Hematopoietic multipotent progenitor cell treated with erythropoietin and hydrocortisone succinate and interleukin-3 and kit ligand, for 6 days (in vitro differentiated cells): ENCODE measurements at regions not wholly inside any gene's neighbourhood (a gene's known extent, or its start where the extent isn't known, plus 50 kb on each side); places are given as distances from the start of the nearest gene placed in this dataset.

Source experiments
- DNase-seq: peaks from one replicate; pipeline ENCODE4 v3.0.0-alpha.2; 2015

DNA sequence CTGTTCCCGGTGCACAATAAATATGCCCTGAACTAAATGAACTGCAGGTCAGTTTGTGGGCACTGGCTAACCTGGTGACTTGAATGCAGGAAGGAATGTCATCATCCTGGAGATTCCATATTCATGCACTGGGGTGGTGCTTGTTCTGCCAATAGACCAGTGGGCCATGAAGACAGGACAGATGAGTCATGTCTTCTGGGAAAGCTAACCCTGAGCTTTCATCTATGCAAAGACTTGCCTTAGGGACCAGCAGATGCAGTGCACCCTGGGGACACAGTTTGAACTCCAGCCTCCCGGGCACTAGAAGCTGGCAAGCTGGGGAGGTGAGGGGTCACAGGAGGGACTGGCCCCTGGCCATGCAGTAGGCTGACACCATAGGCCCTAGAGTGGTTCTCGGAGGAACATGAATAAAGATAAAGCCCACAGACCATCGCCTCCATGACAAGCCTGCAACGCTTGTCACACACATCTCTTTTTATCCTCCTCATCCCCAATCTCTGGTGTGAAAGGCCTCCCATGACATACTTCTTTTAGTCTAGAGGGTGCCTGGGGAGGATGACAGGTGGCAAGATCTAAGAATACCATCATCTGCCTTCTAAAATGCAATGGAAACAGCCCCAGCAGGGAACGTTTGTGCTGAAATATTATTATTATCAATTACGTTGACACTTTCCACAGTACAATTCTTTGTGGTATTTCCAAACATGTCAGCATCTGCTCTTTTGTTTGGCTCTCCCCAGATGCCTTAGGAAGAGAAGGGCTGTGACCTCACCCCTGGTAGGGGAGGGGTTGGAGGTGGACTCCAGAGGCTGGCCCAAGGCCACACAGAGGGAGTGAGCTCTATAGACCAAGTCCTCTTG is 267.4 kb upstream of the RAB6C start:
- no peak for DNase-seq

DNA sequence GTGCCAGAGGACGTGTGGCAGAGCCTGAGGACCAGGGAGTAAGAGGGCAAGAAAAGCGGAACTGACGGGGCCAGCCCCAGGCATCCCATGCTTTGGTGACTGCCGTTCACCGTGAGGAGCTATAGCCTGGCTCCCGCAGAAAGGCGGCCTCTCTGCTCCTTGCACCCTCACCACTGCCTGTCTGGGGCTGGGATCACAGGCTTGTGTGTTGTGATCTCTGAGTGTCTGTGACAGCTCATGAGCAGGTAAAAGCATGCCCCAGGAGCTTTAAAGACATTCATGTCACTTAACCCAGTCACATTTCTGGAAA is 266.8 kb upstream of the RAB6C start:
- DNase-seq: no peak

DNA sequence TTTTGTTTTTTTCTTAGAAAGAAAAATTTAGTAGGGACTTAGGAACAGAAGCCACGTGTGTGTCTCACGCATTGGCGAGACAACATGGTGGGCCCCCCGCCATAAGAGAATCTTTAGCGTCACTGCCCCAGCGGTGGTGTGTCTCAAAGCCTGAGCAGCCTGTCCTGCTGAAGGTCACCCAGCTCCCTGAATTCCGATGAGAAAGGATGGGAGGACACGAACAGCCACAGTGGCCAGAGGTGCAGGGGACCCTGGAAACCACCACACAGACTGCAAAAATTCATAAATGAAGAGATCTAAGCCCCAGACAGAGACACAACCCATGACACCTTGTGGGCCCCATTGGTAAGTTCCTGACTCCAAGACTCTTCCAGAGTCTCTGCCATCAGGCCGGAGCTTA is 266.1 kb upstream of the RAB6C start:
- DNase-seq: no peak

DNA sequence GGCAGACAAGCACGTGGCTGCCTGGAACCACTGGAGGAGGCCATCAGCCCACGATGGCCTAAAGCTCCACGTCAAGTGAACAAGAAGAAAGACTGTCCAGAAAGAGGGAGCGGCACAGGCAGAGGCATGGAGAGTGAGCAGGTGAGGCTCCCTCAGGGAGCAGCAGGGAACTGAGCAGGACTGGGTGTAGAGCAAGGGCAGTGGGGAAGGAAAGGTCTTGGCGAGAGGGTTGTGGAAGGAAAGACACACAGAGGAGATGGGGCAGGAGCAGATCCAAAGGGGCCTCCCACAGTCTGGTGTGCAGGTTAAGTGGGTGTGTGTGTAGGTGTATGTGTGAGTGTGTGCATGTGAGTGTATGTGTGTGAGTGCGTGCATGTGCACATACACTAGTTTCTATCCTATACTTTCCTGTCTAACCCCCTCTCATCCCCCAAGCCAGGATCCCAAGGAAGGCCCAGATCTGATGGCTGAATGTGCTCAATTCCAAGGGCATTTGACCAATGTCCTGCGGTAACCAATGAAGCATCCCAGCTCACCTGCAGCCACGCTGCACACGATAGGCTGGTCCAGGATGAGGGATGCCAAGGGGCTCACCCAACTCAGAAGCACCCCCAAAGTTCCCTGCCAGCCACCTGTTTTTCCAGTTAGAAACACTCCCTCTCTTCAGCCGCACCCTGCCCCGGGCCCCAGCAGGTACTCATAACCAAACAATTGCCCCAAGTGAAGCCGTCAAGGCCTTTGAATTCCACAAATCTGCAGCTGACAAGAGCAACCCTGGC is 262.5 kb upstream of the RAB6C start:
- no peak for DNase-seq

DNA sequence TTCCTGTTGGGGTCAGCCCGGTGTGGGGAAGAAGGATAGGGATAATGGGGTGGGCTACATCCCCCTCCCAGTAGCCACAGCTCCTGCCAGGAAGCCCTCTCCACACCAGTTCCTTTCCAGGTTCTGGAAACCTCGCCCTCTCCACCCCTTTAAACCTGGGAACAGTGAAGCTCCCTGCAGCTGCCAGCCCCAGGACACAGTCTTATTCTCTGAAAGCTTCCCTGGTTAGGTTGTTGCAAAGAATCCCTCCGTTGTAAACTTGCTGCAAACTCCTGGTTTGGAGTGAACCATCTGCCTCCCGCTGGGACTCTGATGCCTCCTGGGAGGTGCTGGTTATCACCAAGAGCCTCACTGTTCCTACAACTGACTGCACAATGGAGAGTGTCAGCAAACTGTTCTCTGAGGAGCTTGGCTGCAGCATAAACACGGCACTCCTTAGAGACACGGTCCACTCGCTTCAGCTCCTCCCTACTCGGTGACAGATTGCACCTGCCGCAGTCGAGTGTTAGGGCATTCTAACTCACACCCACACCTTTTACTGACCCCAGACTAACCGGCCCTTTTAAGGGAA is 261.8 kb upstream of the RAB6C start:
- DNase-seq: no peak

DNA sequence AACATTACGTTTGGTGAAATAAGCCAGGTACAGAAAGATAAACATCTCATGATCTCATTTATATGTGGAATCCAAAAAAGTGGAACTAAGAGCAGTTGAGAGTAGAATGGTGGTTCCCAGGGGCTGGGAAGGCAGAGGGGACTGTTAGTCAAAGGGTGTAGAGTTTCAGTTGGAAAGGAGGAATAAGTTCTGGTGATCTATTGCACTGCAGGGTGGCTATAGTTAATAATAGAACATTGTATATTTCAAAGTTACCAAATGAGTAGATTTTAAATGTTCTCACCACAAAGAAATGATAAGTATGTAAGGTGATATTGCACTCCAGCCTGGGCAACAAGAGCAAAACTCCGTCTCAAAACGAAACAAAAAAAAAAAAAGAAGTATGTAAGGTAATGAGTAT is 260.1 kb upstream of the RAB6C start:
- no peak for DNase-seq

DNA sequence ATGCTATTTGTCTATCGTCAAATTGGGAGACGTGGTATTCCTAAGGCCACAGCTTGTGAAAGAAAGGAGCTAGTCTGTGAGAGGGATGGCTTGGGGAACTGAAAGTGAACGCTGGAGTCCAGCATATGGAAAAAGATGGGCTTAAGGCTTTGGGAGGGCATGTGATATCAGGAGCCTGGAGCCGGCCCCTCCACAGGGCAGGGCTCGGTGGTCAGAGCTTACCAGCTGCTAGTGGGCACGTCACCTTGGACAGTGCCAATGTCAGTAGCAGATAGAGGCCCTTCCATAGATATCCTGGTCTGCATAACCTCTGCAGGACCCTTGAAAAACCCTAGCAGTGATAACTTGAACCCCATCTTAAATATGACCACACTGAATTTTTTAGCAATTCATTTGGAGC is 259.1 kb upstream of the RAB6C start:
- no peak for DNase-seq

DNA sequence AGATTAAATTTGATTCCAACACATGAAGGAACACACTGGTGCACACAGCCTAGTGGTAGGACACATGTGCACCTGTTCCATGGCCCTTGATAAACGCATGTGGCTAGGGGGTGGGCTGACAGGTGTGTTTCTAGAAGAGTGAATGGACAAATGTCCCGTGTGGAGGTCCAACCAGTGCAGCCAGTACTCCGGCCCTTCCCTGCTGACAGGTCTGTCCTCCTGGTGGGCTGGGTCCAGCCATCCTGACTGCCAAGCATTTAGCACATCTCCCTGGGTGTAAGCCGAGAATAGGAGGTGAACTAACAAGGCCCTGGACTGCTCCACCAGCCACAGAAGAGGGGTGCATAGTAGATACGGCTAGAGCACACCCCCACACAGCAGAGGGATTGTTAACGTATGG is 258.7 kb upstream of the RAB6C start:
- DNase-seq: no peak

DNA sequence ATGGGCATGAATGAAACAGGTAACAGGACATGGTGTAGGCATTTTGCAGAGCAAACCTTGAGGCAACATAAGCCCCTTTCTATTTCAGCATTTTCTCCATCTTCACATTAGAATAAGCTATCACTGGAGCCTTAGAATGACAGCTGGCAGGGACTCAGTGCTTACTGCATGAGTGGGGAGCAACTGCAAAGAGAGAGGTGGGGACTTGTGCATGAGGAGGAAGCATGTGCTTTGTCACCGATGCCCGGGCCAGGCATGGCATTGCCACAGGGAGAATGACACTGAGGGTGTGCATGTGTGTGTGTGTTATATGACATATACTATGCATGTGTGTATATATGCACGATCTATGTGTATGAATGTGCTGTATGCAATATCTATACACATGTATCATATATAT is 258.2 kb upstream of the RAB6C start:
- DNase-seq: no peak

DNA sequence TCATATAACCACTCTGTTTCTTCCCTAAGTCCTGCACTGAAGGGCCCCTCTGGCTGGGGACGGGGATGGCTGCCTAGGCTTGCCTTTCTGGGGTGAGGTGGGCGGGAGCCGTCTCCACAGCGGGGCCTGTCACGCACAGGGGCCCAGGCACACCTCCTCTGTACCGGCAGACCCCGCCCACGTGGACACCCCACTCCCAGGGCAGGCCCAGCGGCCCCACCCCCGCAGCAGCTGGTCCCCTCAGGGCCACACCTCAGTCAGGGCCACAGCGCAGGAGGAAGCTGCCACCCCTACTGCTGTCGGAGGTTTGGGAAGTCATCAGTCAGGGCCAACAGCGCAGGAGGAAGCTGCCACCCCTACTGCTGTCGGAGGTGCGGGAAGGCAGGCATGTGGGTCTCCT is 257.6 kb upstream of the RAB6C start:
- DNase-seq: peak; percentile 1

DNA sequence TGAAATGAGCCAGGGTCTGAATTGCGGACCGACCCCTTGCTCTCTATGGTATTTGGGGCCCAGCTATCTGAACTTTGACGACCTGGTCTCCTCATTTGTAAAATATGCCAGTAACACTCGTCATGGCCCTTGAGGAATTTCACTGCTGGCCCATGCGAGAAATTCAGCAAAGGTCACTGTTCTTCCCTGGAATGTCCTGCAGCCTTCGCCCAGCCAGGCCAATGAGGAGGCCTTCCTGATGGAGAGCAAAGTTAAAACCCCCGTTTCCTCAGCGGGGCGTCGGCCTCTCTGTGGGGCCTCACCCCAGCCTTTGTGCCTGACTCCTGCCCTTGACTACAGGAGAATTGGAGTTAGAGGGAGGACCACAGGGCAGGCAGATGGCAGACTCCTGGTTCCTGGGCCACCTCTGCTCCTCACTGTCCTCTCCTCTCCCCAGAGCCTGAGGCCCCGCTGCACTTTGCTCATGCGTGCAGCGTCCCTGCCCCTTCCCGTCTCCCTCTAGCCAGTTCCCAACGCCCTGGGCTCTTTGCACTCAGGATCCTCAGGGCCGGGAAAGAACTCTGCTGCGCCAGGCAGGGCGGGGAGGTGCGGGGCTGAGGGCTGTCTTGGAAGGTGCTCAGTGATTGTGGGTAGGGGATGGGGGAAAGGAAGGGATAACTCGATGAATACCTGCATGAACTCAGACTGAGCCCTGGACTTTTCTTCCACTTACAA is 257.0 kb upstream of the RAB6C start:
- no peak for DNase-seq

DNA sequence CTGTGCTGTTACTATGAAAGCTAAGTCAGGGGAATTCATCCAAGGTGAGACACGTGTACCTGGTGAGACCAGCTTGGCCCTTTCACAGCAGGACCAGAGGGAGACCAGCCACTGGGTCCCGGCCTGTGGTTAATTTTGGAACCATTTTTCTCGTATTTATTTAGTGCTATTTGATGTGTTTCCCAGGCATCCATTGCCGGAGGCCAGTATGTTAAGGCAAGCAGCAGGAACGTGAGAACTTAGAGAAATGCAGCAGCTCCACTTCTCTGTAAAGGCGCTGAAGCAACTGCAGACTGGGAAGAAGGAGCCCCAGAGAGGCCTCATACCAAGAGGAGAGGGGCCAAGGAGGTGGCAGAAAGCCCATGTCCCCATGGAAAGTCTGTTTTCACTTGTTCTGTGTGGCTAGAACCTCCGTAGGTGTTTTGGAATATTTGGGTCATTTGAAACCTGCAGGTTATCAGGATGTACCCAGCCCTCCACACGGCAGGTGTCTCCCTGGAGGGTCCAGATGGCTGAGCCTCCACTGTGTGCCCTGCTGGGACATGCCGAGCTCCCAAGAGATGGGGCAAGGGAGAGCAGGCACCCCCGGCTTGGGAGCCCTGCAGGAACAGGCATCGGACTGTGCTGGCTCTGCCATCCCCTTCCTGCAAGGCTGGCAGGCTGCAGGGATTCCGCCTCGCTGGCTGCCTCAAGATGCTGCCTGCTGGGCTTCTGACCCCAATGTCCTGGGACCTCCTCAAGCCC is 256.0 kb upstream of the RAB6C start:
- DNase-seq: no peak

DNA sequence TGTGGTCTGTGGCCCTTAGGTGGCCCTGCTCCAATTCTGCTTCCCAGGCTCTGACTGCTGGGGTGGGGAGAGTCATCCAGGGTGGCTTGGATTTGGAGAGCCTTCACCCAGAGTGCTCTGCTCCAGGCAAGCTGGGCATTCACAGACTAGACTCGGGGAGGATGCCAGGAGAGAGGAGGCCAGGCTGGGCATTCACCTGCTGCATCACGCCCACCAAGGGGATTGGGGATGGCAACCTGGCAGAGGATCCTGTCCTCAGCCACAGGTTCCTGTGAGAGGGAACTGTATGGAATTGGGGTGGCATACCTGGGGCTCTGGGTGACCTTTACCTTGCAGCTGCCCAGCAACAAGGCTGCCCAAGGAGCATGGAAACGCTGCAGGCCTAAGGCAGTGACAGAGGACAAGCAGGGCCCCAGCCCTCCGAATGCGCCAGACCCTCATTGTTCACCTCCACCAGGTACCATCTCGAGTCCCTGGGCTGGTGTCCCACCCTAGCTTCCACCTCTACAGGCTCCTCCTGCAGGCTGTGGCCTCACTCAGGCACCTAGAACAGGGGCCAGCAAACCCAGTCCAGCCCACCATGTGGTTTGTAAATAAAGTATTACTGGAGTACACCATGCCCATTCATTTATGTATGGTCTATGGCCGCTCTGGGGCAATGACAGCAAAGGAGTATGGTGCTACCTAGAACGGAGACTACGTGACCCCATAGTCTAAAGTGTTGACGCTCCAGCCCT is 255.3 kb upstream of the RAB6C start:
- DNase-seq: no peak

DNA sequence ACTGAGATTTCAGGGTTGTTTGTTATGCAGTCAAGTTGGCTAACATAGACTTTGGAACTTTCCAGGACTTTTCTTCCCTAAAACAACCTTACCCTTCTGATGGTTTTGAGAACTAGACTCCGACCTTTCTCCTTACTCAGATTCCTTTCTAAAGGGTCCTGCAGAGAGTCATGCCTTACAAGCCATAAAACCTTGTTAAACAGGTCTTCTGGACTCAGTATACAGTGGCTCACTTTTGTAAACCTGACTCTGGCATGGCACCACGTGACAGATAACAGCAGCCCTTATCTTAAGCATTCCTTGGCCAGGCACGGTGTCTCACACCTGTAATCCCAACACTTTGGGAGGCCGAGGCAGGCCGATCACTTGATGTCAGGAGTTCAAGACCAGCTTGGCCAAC is 253.2 kb upstream of the RAB6C start:
- DNase-seq: no peak

DNA sequence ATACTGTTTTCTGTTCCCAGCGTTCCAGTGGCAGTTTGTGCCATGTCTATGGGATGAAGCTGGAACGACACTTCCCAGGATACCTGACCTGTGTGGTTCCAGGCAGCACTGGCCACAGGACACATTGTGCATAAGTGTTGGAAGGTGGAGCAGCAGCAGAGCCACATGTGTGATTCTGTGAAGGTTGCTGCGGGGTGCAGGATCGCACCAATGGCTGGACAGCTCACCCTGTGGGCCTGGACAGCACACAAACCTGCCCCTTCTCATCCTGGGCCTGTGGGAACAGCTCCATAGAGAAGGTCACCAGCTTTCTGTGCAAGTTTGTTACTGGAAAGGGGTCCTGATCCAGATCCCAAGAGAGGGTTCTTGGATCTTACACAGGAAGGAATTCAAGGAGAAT is 252.2 kb upstream of the RAB6C start:
- no peak for DNase-seq

DNA sequence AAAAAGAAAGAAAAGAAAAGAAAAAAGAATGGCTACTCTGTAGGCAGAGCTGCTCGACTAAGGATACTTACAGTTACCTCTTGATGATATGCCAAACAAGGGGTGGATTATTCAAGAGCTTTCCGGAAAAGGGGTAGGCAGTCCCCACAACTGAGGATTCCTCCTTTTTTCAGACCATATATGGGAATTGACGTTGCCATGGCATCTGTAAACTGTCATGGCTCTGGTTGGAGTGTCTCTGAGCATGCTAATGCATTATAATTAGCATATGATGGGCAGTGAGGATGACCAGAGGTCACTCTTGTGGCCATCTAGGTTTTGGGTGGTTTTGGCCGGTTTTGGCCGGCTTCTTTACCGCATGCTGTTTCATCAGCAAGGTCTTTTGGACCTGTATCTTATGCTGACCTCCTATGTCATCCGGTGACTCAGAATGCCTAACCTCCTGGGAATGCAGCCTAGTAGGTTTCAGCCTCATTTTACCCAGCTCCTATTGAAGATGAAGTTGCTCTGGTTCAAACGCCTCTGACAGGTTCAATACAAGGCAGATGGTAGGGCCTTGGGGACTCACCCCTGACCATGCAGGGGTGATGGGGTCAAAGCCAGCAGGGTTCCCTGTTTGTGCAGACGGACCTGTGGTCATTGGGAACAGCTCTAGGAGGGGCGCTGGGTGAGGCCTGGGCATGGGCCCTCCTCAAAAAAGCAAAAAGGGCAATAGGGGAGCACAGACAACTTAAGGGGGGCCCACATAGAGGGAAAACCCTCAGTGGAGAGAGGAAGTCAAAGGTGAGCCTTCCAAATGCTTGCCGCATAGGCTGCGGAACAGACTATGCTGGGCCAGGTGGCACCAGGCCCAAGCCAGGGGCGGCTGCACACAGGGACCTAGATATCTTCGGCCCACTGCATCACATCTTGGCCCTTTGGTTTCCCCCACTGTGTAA is 251.2 kb upstream of the RAB6C start:
- DNase-seq: no peak

DNA sequence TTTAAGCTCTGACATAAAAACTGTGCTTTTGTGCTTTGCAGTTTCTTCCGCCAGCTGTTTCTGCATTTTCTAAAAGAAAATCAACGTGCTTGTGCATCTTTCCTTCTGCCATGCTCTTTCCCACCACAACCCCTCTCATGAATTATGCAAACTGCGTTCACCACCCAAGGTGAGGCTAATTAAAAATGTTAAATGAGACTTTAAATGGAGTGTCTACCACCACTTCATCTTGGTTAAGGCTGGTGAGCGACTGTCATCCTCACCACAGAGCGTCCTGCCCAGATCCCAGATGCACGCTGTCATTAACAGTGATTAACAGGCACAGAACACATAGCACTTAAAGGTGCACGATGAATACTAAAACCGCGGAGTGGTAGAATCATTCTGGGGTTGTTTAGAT is 250.5 kb upstream of the RAB6C start:
- no peak for DNase-seq

DNA sequence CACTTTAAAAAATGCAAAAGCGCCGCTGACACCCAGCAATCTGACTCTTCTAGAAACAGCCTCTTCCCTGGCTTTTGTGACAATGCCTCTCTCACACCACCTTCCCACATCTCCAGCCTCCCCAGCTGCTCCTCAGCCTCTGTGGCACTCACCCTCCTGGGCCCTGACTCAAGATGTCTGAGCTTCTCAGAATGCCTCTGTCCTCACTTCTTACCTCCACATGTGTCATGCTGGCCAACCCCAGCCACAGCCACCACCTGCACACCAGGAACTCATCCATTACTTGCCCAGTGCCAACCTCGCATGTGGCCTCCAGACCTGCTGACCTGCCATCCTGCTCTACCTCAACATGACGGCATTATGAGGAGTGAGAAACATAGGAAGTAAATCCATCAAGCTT is 249.8 kb upstream of the RAB6C start:
- no peak for DNase-seq

DNA sequence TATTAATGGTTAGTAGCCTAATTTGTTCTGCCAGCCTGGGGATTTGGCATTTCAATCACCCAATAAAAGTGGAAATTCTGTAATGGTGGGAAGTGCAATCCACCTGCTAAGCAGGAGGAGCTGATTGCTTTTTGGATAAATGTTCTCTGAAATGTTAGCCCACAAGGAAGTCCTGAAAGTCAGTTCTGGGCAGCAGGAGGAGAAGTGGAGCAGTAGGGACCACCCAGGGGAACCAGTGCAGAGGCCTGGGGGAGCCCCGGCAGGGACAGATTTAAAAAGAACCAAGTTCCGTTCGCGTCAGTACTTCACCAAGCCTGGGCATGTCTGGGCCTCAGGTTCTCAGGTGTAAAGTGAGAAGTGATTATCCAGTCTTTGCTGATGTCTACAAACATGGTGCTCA is 248.5 kb upstream of the RAB6C start:
- DNase-seq: no peak

DNA sequence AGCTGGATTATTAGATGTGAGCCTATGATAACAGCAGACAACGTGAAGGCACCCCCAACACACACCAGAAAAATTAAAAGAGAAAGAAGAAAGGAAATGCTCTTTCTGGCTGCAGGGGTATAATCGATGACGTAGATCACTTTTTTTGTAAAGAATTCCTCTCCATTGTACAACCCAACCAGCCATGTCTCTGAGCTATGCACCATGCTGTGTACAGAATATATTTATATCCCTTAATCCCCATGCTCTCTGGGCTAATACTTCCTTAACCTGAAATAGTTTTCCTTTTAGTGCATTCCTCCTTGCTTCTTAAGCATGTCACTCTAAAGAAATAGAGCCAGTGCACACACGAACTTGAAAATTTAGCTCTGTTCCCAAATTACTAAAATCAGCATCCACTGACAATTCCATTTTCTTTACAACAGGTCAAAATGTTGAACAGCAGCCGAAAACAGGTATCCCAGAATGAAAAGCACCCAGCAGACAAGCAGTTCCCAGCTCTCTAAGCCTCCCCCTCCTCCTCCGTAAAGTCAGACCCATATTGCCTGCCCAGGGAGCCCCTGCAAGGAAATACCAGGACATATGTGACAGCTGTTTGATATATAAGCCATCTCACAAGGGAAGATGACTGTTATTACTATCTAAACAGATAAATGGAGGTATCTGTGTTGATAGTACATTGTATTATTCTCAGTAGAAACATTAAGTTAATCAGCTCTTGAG is 247.4 kb upstream of the RAB6C start:
- no peak for DNase-seq
